ENCODE measurements at regions not wholly inside any gene's neighbourhood (a gene's known extent, or its start where the extent isn't known, plus 50 kb on each side); places are given as distances from the start of the nearest gene placed in this dataset.

DNA sequence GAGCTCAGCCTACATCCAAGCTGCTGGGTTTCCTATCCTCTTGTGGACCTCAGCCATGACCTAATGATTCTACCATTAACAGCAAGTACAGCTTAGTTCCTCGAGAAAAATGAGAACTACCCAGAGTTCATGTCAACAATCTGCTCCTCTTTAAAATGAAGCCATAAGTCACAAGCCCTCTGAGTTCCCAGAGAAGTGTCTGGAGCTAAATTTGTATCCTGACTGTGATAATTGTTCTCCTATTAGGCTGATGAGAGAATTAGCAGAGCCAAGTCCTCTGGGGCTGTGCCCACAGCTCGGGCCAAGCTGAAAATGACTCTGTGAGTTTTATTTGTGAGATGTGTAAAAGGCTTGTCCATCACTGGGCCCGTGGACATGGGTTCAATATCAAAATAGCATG lies 145.1 kb upstream of the SMIM23 start:
- Histone ChIP-seq H3K27ac (replicated peaks) (no peak overlapping the region), H3K27me3 (ENCODE audit: insufficient read depth, poor library complexity, severe bottlenecking) (no peaks in the 10 kb centered on the region), H3K4me3 (replicated peaks; ENCODE audit: insufficient read depth, low read length) (no peak overlapping the region)
- DNase-seq (ENCODE audit: low read depth in 1 of 2, low spot score in 1 of 2), result no peak
- TF ChIP-seq, protein P1, sequence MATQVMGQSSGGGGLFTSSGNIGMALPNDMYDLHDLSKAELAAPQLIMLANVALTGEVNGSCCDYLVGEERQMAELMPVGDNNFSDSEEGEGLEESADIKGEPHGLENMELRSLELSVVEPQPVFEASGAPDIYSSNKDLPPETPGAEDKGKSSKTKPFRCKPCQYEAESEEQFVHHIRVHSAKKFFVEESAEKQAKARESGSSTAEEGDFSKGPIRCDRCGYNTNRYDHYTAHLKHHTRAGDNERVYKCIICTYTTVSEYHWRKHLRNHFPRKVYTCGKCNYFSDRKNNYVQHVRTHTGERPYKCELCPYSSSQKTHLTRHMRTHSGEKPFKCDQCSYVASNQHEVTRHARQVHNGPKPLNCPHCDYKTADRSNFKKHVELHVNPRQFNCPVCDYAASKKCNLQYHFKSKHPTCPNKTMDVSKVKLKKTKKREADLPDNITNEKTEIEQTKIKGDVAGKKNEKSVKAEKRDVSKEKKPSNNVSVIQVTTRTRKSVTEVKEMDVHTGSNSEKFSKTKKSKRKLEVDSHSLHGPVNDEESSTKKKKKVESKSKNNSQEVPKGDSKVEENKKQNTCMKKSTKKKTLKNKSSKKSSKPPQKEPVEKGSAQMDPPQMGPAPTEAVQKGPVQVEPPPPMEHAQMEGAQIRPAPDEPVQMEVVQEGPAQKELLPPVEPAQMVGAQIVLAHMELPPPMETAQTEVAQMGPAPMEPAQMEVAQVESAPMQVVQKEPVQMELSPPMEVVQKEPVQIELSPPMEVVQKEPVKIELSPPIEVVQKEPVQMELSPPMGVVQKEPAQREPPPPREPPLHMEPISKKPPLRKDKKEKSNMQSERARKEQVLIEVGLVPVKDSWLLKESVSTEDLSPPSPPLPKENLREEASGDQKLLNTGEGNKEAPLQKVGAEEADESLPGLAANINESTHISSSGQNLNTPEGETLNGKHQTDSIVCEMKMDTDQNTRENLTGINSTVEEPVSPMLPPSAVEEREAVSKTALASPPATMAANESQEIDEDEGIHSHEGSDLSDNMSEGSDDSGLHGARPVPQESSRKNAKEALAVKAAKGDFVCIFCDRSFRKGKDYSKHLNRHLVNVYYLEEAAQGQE (IDR thresholded peaks at IDR 0.05; ENCODE audit: insufficient replicate concordance, low read depth), result no peak
- TF ChIP-seq POLR2AphosphoS5 (IDR thresholded peaks at IDR 0.05; ENCODE audit: low read depth) (no peak), SPI1 (IDR thresholded peaks at IDR 0.05; ENCODE audit: borderline replicate concordance, low read depth) (no peak), GABPA (IDR thresholded peaks at IDR 0.05; ENCODE audit: low read depth) (no peak)
- TF ChIP-seq, protein P2, sequence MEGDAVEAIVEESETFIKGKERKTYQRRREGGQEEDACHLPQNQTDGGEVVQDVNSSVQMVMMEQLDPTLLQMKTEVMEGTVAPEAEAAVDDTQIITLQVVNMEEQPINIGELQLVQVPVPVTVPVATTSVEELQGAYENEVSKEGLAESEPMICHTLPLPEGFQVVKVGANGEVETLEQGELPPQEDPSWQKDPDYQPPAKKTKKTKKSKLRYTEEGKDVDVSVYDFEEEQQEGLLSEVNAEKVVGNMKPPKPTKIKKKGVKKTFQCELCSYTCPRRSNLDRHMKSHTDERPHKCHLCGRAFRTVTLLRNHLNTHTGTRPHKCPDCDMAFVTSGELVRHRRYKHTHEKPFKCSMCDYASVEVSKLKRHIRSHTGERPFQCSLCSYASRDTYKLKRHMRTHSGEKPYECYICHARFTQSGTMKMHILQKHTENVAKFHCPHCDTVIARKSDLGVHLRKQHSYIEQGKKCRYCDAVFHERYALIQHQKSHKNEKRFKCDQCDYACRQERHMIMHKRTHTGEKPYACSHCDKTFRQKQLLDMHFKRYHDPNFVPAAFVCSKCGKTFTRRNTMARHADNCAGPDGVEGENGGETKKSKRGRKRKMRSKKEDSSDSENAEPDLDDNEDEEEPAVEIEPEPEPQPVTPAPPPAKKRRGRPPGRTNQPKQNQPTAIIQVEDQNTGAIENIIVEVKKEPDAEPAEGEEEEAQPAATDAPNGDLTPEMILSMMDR (IDR thresholded peaks at IDR 0.05; ENCODE audit: insufficient read depth, low read length), result no peak

DNA sequence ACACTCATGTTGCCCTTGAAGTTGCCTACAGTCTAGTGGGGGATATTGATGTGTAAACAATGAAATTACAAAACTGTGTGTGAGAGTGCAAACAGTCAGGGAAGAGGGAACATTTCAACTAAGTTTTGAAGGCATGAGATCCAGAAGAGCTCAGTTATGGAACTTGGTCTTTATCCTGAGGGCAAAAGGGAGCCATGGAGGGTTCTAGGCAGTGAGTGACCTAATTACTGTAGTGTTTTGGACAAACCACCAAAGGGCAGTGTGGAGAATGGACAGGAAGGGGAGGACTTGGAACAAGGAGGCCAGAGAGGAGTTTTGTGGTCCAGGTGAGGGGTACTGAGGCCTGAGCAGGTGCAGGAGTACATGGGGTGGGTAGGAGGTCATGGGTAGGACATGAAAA lies 143.7 kb upstream of the SMIM23 start:
- Histone ChIP-seq H3K27me3 (ENCODE audit: insufficient read depth, poor library complexity, severe bottlenecking) (no peaks in the 10 kb centered on the region), H3K4me3 (replicated peaks; ENCODE audit: insufficient read depth, low read length) (no peak overlapping the region), H3K27ac (replicated peaks) (no peak overlapping the region)
- DNase-seq (ENCODE audit: low read depth in 1 of 2, low spot score in 1 of 2), result no peak
- no peak for TF ChIP-seq GABPA (IDR thresholded peaks at IDR 0.05; ENCODE audit: low read depth)
- TF ChIP-seq SPI1 (IDR thresholded peaks at IDR 0.05; ENCODE audit: borderline replicate concordance, low read depth), result no peak
- TF ChIP-seq, protein P2 (IDR thresholded peaks at IDR 0.05; ENCODE audit: insufficient read depth, low read length), result no peak
- TF ChIP-seq POLR2AphosphoS5 (IDR thresholded peaks at IDR 0.05; ENCODE audit: low read depth), result no peak
- TF ChIP-seq, protein P1 (IDR thresholded peaks at IDR 0.05; ENCODE audit: insufficient replicate concordance, low read depth), result no peak

DNA sequence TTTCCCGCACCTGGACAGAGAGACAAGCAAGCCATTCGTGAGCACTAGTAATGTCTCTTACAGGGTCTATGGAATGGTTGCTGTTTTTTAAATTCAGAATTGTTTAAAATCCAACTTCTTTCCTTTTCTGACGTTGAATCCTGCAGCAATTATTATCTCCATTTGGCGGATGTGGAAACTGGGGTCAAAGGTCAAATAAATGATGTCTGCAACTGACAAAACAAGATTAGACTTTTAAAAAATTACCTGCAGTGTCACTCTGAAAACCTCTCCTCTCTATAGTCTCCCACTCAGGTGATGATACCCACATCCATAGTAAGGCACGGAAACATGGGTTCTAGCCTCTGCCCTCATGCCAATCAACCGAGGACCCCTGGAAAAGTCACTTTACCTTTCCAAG lies 142.7 kb upstream of the SMIM23 start:
- DNase-seq (ENCODE audit: low read depth in 1 of 2, low spot score in 1 of 2), result no peak
- H3K27ac ChIP-seq (replicated peaks), result no peak overlapping the region
- TF ChIP-seq, protein P1 (IDR thresholded peaks at IDR 0.05; ENCODE audit: insufficient replicate concordance, low read depth), result no peak
- TF ChIP-seq GABPA (IDR thresholded peaks at IDR 0.05; ENCODE audit: low read depth) (no peak), SPI1 (IDR thresholded peaks at IDR 0.05; ENCODE audit: borderline replicate concordance, low read depth) (no peak), POLR2AphosphoS5 (IDR thresholded peaks at IDR 0.05; ENCODE audit: low read depth) (no peak)
- TF ChIP-seq, protein P2 (IDR thresholded peaks at IDR 0.05; ENCODE audit: insufficient read depth, low read length), result no peak

More for the DNA sequence above, 142.7 kb upstream of the SMIM23 start:
- no peak overlapping the region for H3K4me3 ChIP-seq (replicated peaks; ENCODE audit: insufficient read depth, low read length)
- H3K27me3 ChIP-seq (ENCODE audit: insufficient read depth, poor library complexity, severe bottlenecking), result no peaks in the 10 kb centered on the region

Measured in HL-60 (cell line).